GM10266 (cell line): ENCODE measurements at regions not wholly inside any gene's neighbourhood (a gene's known extent, or its start where the extent isn't known, plus 50 kb on each side); places are given as distances from the start of the nearest gene placed in this dataset.

Experiments
- DNase-seq: peaks from one replicate; pipeline ENCODE4 v3.0.0; 2012; ENCODE audit errors: extremely low spot score
- TF ChIP-seq, protein P1 (sequence below): IDR thresholded peaks from 2 replicates; pipeline ENCODE4 v1.5.1; 2012; ENCODE audit warnings: mild to moderate bottlenecking, low read depth; ENCODE audit not compliant: control insufficient read depth, insufficient read depth; ENCODE audit errors: missing control alignments

DNA sequence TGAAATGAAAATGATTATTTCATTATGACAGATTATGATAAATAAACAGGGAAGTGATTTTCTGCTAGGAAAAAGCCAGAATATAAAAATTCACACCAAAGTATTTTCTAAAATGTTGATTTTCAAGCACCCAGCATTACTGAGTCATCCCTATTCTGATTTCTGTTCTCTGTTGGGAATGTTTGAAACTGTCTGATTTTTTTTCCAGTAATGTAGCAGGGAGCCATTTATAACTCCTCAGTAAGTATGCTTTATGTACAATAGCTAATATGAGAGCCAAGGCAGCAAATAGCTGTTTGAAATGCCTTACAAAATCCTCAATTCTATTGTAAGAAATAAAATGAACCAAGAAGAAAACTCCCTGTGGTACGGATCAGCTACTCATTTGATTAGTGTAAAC lies 471.7 kb upstream of the TYRP1 start:
- TF ChIP-seq, protein P1, sequence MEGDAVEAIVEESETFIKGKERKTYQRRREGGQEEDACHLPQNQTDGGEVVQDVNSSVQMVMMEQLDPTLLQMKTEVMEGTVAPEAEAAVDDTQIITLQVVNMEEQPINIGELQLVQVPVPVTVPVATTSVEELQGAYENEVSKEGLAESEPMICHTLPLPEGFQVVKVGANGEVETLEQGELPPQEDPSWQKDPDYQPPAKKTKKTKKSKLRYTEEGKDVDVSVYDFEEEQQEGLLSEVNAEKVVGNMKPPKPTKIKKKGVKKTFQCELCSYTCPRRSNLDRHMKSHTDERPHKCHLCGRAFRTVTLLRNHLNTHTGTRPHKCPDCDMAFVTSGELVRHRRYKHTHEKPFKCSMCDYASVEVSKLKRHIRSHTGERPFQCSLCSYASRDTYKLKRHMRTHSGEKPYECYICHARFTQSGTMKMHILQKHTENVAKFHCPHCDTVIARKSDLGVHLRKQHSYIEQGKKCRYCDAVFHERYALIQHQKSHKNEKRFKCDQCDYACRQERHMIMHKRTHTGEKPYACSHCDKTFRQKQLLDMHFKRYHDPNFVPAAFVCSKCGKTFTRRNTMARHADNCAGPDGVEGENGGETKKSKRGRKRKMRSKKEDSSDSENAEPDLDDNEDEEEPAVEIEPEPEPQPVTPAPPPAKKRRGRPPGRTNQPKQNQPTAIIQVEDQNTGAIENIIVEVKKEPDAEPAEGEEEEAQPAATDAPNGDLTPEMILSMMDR = no peak
- DNase-seq = no peak

DNA sequence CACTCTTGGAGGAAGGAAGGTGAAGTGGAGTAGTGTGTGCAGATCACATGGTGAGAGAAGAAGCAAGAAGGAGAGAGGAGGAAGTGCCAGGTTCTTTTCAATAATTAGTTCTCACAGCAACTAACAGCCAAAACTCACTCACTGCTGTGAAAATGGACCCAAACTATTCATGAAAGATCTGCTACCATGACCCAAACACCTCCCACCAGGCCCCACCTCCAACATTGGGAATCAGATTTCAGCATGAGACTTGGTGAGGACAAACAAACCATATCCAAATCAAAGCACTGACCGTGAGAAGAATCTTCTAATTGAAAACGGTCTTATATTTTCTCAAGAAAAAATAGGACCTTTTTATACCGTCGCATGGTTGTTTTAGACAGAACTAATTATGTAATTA lies 468.7 kb upstream of the TYRP1 start:
- no peak for DNase-seq
- TF ChIP-seq, protein P1 = no peak

DNA sequence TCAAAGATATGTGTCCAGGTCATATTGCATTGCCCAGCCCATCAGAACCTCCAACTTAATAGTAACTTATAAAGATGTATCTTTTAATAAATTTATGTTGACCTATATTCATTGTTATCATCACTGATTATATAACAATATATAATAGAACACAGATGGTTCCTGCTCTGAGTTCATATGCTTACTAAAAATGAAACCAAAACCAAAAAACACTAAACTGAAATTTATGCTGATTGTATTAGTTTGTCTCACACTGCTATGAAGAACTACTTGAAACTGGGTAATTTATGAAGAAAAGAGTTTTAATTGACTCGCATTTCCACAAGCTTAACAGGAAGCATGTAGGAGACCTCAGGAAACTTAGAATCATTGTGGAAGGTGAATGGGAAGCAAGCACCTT lies 462.5 kb upstream of the TYRP1 start:
- no peak for DNase-seq
- TF ChIP-seq, protein P1 = no peak

DNA sequence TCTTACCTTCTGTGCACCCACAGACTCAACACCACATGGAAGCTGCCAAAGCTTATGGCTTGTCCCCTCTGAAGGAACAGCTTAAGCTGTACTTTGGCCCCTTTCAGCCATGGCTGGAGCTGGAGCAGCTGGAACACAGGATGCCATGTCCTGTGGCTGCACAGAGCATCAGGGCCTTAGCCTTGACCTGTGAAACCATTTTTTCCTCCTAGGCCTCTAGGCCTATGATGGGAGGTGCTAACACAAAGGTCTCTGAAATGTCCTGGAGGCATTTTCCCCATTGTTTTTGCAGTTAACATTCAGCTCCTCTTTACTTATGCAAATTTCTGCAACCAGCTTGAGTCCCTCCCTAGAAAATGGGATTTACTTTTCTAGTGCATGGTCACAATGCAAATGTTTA lies 461.4 kb upstream of the TYRP1 start:
- no peak for DNase-seq
- TF ChIP-seq, protein P1 = no peak

DNA sequence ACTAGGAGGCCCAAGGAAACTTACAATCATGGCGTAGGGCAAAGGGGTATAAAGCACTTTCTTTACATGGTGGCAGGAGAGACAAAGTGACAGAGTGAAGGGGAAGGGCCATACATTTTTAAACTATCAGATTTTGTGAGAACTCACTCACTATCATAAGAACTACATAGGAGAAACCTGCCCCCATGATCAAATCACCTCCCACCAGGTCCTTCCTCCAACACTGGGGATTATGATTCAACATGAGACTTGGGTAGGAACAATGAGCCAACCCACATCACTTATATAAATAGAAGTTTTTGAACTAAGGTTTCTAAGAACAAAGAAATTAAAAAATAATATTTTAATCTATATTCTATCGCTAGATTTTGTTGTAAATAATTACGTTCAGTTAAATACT lies 460.3 kb upstream of the TYRP1 start:
- TF ChIP-seq, protein P1 = no peak
- no peak for DNase-seq

DNA sequence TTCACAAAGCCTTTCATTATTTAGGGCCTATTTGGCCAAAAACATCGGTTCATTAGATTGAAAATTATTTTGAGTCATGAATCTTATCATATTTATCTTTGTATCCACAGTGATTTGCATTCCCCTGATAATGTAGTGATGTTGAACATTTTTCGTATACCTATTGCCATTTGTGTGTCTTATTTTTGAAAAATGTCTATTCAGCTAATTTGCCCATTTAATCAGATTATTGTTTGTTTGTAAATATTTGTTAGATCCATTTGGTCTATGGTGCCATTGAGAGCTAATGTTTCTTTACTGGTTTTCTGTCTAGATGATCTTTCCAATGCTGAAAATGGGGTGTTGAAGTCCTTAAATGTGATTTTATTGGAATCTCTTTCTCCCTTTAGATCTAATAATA lies 439.2 kb upstream of the TYRP1 start:
- TF ChIP-seq, protein P1 = no peak
- DNase-seq = no peak

DNA sequence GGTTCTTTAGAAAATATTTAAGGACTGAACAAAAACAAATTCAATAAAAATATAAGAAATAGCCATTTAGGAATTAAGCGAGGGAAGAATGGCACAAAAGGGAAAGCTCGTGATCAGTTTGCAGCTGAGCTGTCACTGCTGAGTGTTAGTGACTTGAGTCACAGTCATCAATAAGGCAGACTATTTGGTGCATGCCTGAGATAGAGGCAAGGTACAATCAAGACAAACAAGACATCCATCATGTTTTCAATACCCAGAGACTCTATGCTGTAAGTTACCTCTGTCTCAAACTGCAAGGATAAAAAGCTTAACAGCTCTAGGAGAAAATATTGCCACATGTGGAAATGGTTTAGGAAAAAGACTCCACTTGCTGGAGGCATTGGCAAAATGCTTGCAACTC lies 426.4 kb upstream of the TYRP1 start:
- no peak for DNase-seq

More for the DNA sequence above, 426.4 kb upstream of the TYRP1 start:
- TF ChIP-seq, protein P1 = no peak
